ENCODE measurements at regions not wholly inside any gene's neighbourhood (a gene's known extent, or its start where the extent isn't known, plus 50 kb on each side); places are given as distances from the start of the nearest gene placed in this dataset.
"Not testable (repeated sequence)": the region's sequence is repeated elsewhere in the genome, so short reads cannot be mapped to it uniquely, and the experiment has no call there.

- no peak for DNase-seq (ENCODE audit: low spot score)
Measured at GRCh38 chr3:191869738-191870415, 408.9 kb downstream of the PYDC2 start.

GRCh38 chr3:191873736-191874135, 412.8 kb downstream of the PYDC2 start:
- no peak for DNase-seq (ENCODE audit: low spot score)

GRCh38 chr3:191882289-191882688, 421.3 kb downstream of the PYDC2 start:
- DNase-seq (ENCODE audit: low spot score) = no peak

GRCh38 chr3:191884132-191884531, 423.2 kb downstream of the PYDC2 start:
- DNase-seq (ENCODE audit: low spot score) = no peak

- no peak for DNase-seq (ENCODE audit: low spot score)
Measured at GRCh38 chr3:191889106-191889505, 428.1 kb downstream of the PYDC2 start.

GRCh38 chr3:191889756-191890155, 428.8 kb downstream of the PYDC2 start:
- DNase-seq (ENCODE audit: low spot score) = no peak

- DNase-seq (ENCODE audit: low spot score) = no peak
Measured at GRCh38 chr3:191894406-191894805, 433.4 kb downstream of the PYDC2 start.

- no peak for DNase-seq (ENCODE audit: low spot score)
Measured at GRCh38 chr3:191901741-191902140, 440.8 kb downstream of the PYDC2 start.

- DNase-seq (ENCODE audit: low spot score) = no peak
Measured at GRCh38 chr3:191912616-191913204, 451.7 kb downstream of the PYDC2 start.

GRCh38 chr3:191915712-191916111, 454.7 kb downstream of the PYDC2 start:
- DNase-seq (ENCODE audit: low spot score) = no peak

GRCh38 chr3:191919491-191920026, 458.6 kb downstream of the PYDC2 start:
- no peak for DNase-seq (ENCODE audit: low spot score)

- DNase-seq (ENCODE audit: low spot score) = no peak
Measured at GRCh38 chr3:191922570-191922969, 461.6 kb downstream of the PYDC2 start.

- DNase-seq (ENCODE audit: low spot score) = not testable (repeated sequence)
Measured at GRCh38 chr3:191927183-191927817, 466.3 kb downstream of the PYDC2 start.

GRCh38 chr3:191927998-191928397, 467.0 kb downstream of the PYDC2 start:
- not testable (repeated sequence) for DNase-seq (ENCODE audit: low spot score)

GRCh38 chr3:191944835-191945234, 483.9 kb downstream of the PYDC2 start:
- no peak for DNase-seq (ENCODE audit: low spot score)

- DNase-seq (ENCODE audit: low spot score) = no peak
Measured at GRCh38 chr3:191952186-191952585, 491.2 kb downstream of the PYDC2 start.

GRCh38 chr3:191952609-191953008, 491.6 kb downstream of the PYDC2 start:
- no peak for DNase-seq (ENCODE audit: low spot score)

- no peak for DNase-seq (ENCODE audit: low spot score)
Measured at GRCh38 chr3:191958980-191959671, 498.2 kb downstream of the PYDC2 start.

GRCh38 chr3:191959876-191960413, 499.0 kb downstream of the PYDC2 start:
- no peak for DNase-seq (ENCODE audit: low spot score)

- no peak for DNase-seq (ENCODE audit: low spot score)
Measured at GRCh38 chr3:191961022-191961421, 500.1 kb downstream of the PYDC2 start.

- DNase-seq (ENCODE audit: low spot score) = no peak
Measured at GRCh38 chr3:191961529-191961928, 500.6 kb downstream of the PYDC2 start.

- DNase-seq (ENCODE audit: low spot score) = no peak
Measured at GRCh38 chr3:191962324-191962723, 501.4 kb downstream of the PYDC2 start.

Data from D341Med (cell line).